IMR-90 (cell line): ENCODE measurements at regions not wholly inside any gene's neighbourhood (a gene's known extent, or its start where the extent isn't known, plus 50 kb on each side); places are given as distances from the start of the nearest gene placed in this dataset.

ENCODE experiments used
- ATAC-seq: fragments of 200-7000 bp; cut with Tn5 transposase; 2 replicates; pipeline ENCODE4 v1.9.1; 2020; ENCODE audit warnings: low read depth, mild to moderate bottlenecking, moderate library complexity
- BruUV-seq: library from RNA; stranded (reverse); fragments of 400-500 nt; replicated peaks from 2 replicates; lab custom pipeline; 2021; lab: Mats Ljungman, UMichigan
- CTCF ChIA-PET: fragments of 300-600 bp; formaldehyde crosslinking; extraction: SDS; loops from one replicate; lab custom pipeline; 2021; ENCODE audit warnings: antibody characterized with exemption; lab: Yijun Ruan, JAX
- POLR2A ChIA-PET: fragments of 300-600 bp; sonication (Branson Sonifier 250); formaldehyde crosslinking; loops from one replicate; lab custom pipeline; 2022; ENCODE audit warnings: antibody characterized with exemption; ENCODE audit not compliant: unreplicated experiment; lab: Charles Lee
- DNase-seq: peaks from one replicate; pipeline ENCODE4 v3.0.0; 2013
- H2AFZ ChIP-seq: replicated peaks from 2 replicates; pipeline ENCODE3; 2013; ENCODE audit warnings: low read length, mild to moderate bottlenecking; ENCODE audit not compliant: poor library complexity
- H2AK5ac ChIP-seq: 2 replicates; pipeline ENCODE4 v1.6.1; 2013; ENCODE audit warnings: low read depth, low read length, inconsistent platforms
- H2AK9ac ChIP-seq: replicated peaks from 2 replicates; pipeline ENCODE3; 2013; ENCODE audit warnings: mild to moderate bottlenecking, low read depth, low read length, moderate library complexity; ENCODE audit not compliant: poor library complexity
- H2BK120ac ChIP-seq: 2 replicates; pipeline ENCODE4 v1.6.1; 2013; ENCODE audit warnings: low read depth, low read length, inconsistent platforms
- H2BK15ac ChIP-seq: 3 replicates; pipeline ENCODE4 v1.6.1; 2013; ENCODE audit warnings: low read depth, low read length, inconsistent platforms
- H2BK20ac ChIP-seq: 2 replicates; pipeline ENCODE4 v1.6.1; 2013; ENCODE audit warnings: low read depth, mild to moderate bottlenecking, inconsistent platforms, low read length, moderate library complexity
- H2BK5ac ChIP-seq: 2 replicates; pipeline ENCODE4 v1.6.1; 2013; ENCODE audit warnings: mild to moderate bottlenecking, low read depth, low read length, inconsistent platforms; ENCODE audit not compliant: poor library complexity, severe bottlenecking
- H3K14ac ChIP-seq: replicated peaks from 2 replicates; pipeline ENCODE4 v1.6.1; 2013; ENCODE audit warnings: low read depth, low read length, inconsistent platforms
- H3K18ac ChIP-seq: 2 replicates; pipeline ENCODE4 v1.6.1; 2013; ENCODE audit warnings: low read depth, low read length, control low read depth
- H3K23ac ChIP-seq: 2 replicates; pipeline ENCODE4 v1.6.1; 2013; ENCODE audit warnings: low read depth, low read length, inconsistent platforms
- H3K27ac ChIP-seq: 2 replicates; pipeline ENCODE4 v1.5.1; 2013; ENCODE audit warnings: mild to moderate bottlenecking, control low read depth, low read length; ENCODE audit not compliant: insufficient read depth
- H3K27me3 ChIP-seq: 2 replicates; pipeline ENCODE4 v1.6.1; 2013; ENCODE audit warnings: low read length; ENCODE audit not compliant: control insufficient read depth, insufficient read depth
- H3K36me3 ChIP-seq: 2 replicates; pipeline ENCODE4 v1.6.1; 2013; ENCODE audit warnings: low read length, mixed read lengths; ENCODE audit not compliant: control insufficient read depth, insufficient read depth
- H3K4ac ChIP-seq: 2 replicates; pipeline ENCODE4 v1.6.1; 2013; ENCODE audit warnings: low read depth, low read length, inconsistent platforms
- H3K4me1 ChIP-seq: 2 replicates; pipeline ENCODE4 v1.6.1; 2013; ENCODE audit warnings: low read length, mixed read lengths; ENCODE audit not compliant: control insufficient read depth, insufficient read depth
- H3K4me2 ChIP-seq: 2 replicates; pipeline ENCODE4 v1.6.1; 2013; ENCODE audit warnings: low read depth, mild to moderate bottlenecking, control low read depth, low read length, moderate library complexity
- H3K4me3 ChIP-seq: 2 replicates; pipeline ENCODE4 v1.5.1; 2013; ENCODE audit warnings: low read depth, mild to moderate bottlenecking, control low read depth, low read length, moderate library complexity; ENCODE audit not compliant: insufficient read depth
- H3K56ac ChIP-seq: 2 replicates; pipeline ENCODE4 v1.6.1; 2013; ENCODE audit warnings: low read length, inconsistent platforms; ENCODE audit not compliant: insufficient read depth; ENCODE audit errors: extremely low read depth
- H3K79me1 ChIP-seq, 2 experiments: 2 replicates each; pipeline ENCODE4 v1.6.1; 2013; ENCODE audit warnings: low read length in 2 of 2, inconsistent platforms in 1 of 2, low read depth in 1 of 2
- H3K9ac ChIP-seq: 2 replicates; pipeline ENCODE4 v1.6.1; 2013; ENCODE audit warnings: low read depth, low read length, control low read depth
- H3K9me1 ChIP-seq: 2 replicates; pipeline ENCODE4 v1.6.1; 2013; ENCODE audit warnings: low read length, inconsistent platforms; ENCODE audit not compliant: insufficient read depth
- H3K9me3 ChIP-seq: 2 replicates; pipeline ENCODE4 v1.6.1; 2013; ENCODE audit warnings: low read length; ENCODE audit not compliant: control insufficient read depth, insufficient read depth
- H4K20me1 ChIP-seq: 2 replicates; pipeline ENCODE4 v1.6.1; 2013; ENCODE audit warnings: low read length, inconsistent platforms; ENCODE audit not compliant: insufficient read depth
- H4K5ac ChIP-seq: 2 replicates; pipeline ENCODE4 v1.6.1; 2013; ENCODE audit warnings: mild to moderate bottlenecking, low read depth, low read length, control low read depth
- H4K8ac ChIP-seq, 2 experiments: 2 replicates each; pipeline ENCODE4 v1.6.1; 2013; ENCODE audit warnings: low read depth in 2 of 2, low read length in 2 of 2, control low read depth in 1 of 2, inconsistent platforms in 1 of 2
- H4K91ac ChIP-seq: 2 replicates; pipeline ENCODE4 v1.6.1; 2013; ENCODE audit warnings: low read depth, low read length, inconsistent platforms; ENCODE audit not compliant: insufficient read depth
- CHD1 ChIP-seq: IDR thresholded peaks from 2 replicates; pipeline ENCODE4 v1.6.1; 2012; ENCODE audit warnings: low read depth, low read length, improper control_type of control experiment
- FOS ChIP-seq: fragments of 150-350 bp; IDR thresholded peaks from 2 replicates; pipeline ENCODE4 v1.6.1; 2016; ENCODE audit warnings: low read depth, low read length
- MAZ ChIP-seq: IDR thresholded peaks from 2 replicates; pipeline ENCODE4 v1.6.1; 2012; ENCODE audit warnings: low read depth, mild to moderate bottlenecking, low read length, improper control_type of control experiment, moderate library complexity, borderline replicate concordance
- MXI1 ChIP-seq: IDR thresholded peaks from 2 replicates; pipeline ENCODE4 v1.6.1; 2012; ENCODE audit warnings: low read depth, mild to moderate bottlenecking, low read length, moderate library complexity, borderline replicate concordance
- POLR2A ChIP-seq: IDR thresholded peaks from 2 replicates; pipeline ENCODE4 v1.6.1; 2012; ENCODE audit warnings: mild to moderate bottlenecking, low read depth, low read length
- RFX5 ChIP-seq: IDR thresholded peaks from 2 replicates; pipeline ENCODE4 v1.8.0; 2012; ENCODE audit warnings: low read depth, mild to moderate bottlenecking, low read length, moderate library complexity
- WGBS, 2 experiments: methylation state at CpG; one replicate each; pipeline versions ENCODE4 v1.1.5 to v1.1.7; 2013; ENCODE audit warnings: missing lambda C conversion rate in 2 of 2; ENCODE audit not compliant: insufficient read length in 1 of 2; ENCODE audit errors: extremely low coverage in 2 of 2; 5-methylcytosine and 5-hydroxymethylcytosine counted together
- dilution Hi-C: fragments of 300-500 bp; cut with HindIII; formaldehyde crosslinking; loops from one replicate; pipeline ENCODE4 v1.14.3; 2018; ENCODE audit warnings: low sequenced_read_pairs; ENCODE audit not compliant: unreplicated experiment
- in situ Hi-C: fragments of 300-500 bp; cut with MboI; formaldehyde crosslinking; loops from 3 replicates; pipeline ENCODE4 v1.14.3; 2019; ENCODE audit warnings: low sequenced_read_pairs, inconsistent platforms, mixed read lengths
- intact Hi-C: fragments of 100-400 bp; cut with micrococcal nuclease; formaldehyde crosslinking; loops from 2 replicates; pipeline ENCODE4 v1.10.0; 2022

- no peaks in the 10 kb centered on the region for H3K9me3 ChIP-seq
- in situ Hi-C loops (no loop called here), dilution Hi-C loops (no loop called here), intact Hi-C loops (no loop called here)
- no peak overlapping the region for H2BK5ac ChIP-seq
- no peak overlapping the region for H3K4ac ChIP-seq
- no peaks in the 10 kb centered on the region for H3K36me3 ChIP-seq
- H3K27me3 ChIP-seq: no peaks in the 10 kb centered on the region
- no peak overlapping the region for H3K14ac ChIP-seq
- ATAC-seq (no peak), DNase-seq (no peak)
- ChIA-PET POLR2A (no interaction called here), CTCF (no interaction called here)
- no peak overlapping the region for H3K4me2 ChIP-seq
- H4K91ac ChIP-seq: no peak overlapping the region
- no peak overlapping the region for H2AK5ac ChIP-seq
- no peak overlapping the region for H4K5ac ChIP-seq
- no peaks in the 10 kb centered on the region for H3K4me1 ChIP-seq
- H2AK9ac ChIP-seq: no peak overlapping the region
- H3K27ac ChIP-seq: no peak overlapping the region
- no peak overlapping the region for H4K8ac ChIP-seq
- BruUV-seq: no TSS peak
- H3K4me3 ChIP-seq: no peak overlapping the region
- no peak overlapping the region for H2AFZ ChIP-seq
- no peaks in the 10 kb centered on the region for H3K79me1 ChIP-seq
- H3K18ac ChIP-seq: no peak overlapping the region
- no peak for TF ChIP-seq MXI1
- no peak for TF ChIP-seq MAZ
- TF ChIP-seq CHD1: no peak
- TF ChIP-seq RFX5: no peak
- TF ChIP-seq FOS: no peak
- TF ChIP-seq POLR2A: no peak
- H3K56ac ChIP-seq: no peak overlapping the region
- no peaks in the 10 kb centered on the region for H3K9me1 ChIP-seq
- H2BK120ac ChIP-seq: no peak overlapping the region
- no peak overlapping the region for H2BK20ac ChIP-seq
- H3K23ac ChIP-seq: no peak overlapping the region
- H4K20me1 ChIP-seq: no peaks in the 10 kb centered on the region
- WGBS, 2 experiments: no CpG with 5 or more reads among the region's 4 CpGs
- no peak overlapping the region for H2BK15ac ChIP-seq
- no peak overlapping the region for H3K9ac ChIP-seq
These were observed 295.4 kb upstream of the CRIM1 start for GRCh38 chr2:36060133-36060532.
